Astrocyte of the spinal cord (primary cell): ENCODE measurements at regions not wholly inside any gene's neighbourhood (a gene's known extent, or its start where the extent isn't known, plus 50 kb on each side); places are given as distances from the start of the nearest gene placed in this dataset.
A peak's percentile ranks its signal among the peaks of the same experiment; 100 is the strongest.

Experiments
- DNase-seq: peaks from one replicate; pipeline ENCODE4 v3.0.0; 2011; ENCODE audit warnings: low read depth, low spot score
- H3K4me3 ChIP-seq: 2 replicates; pipeline ENCODE4 v1.5.1; 2011; ENCODE audit warnings: low read depth, mild to moderate bottlenecking, low read length, moderate library complexity
- CTCF ChIP-seq: IDR thresholded peaks from 2 replicates; pipeline ENCODE4 v1.5.1; 2012; ENCODE audit warnings: low read depth, mild to moderate bottlenecking, low read length, inconsistent platforms
- in situ Hi-C: cut with HindIII; loops from 2 replicates; pipeline ENCODE4 v1.10.0; 2017; ENCODE audit warnings: low sequenced_read_pairs

GRCh38 chrX:11886745-11887144 lies 128.7 kb downstream of the MSL3 start:
- peak; percentile 58 for DNase-seq
- in situ Hi-C loops: no loop called here
- TF ChIP-seq CTCF: no peak
- H3K4me3 ChIP-seq: no peak overlapping the region

GRCh38 chrX:11887175-11887574 lies 129.1 kb downstream of the MSL3 start:
- no peak for TF ChIP-seq CTCF
- in situ Hi-C loops: no loop called here
- H3K4me3 ChIP-seq: no peak overlapping the region
- no peak for DNase-seq

GRCh38 chrX:11888421-11888820 lies 130.4 kb downstream of the MSL3 start:
- H3K4me3 ChIP-seq: no peak overlapping the region
- in situ Hi-C loops: no loop called here
- no peak for TF ChIP-seq CTCF
- DNase-seq: no peak

- in situ Hi-C loops: no loop called here
- no peak overlapping the region for H3K4me3 ChIP-seq
- no peak for TF ChIP-seq CTCF
- DNase-seq: no peak
Observed at GRCh38 chrX:11889791-11890190, 131.8 kb downstream of the MSL3 start.

GRCh38 chrX:11890836-11891514 lies 132.9 kb downstream of the MSL3 start:
- H3K4me3 ChIP-seq: no peak overlapping the region
- TF ChIP-seq CTCF: no peak
- no peak for DNase-seq
- in situ Hi-C loops: no loop called here

- DNase-seq: no peak
- no peak overlapping the region for H3K4me3 ChIP-seq
- TF ChIP-seq CTCF: no peak
- in situ Hi-C loops: no loop called here
Observed at GRCh38 chrX:11893933-11894710, 136.1 kb downstream of the MSL3 start.
